Cardiac fibroblast (primary cell): ENCODE measurements at regions not wholly inside any gene's neighbourhood (a gene's known extent, or its start where the extent isn't known, plus 50 kb on each side); places are given as distances from the start of the nearest gene placed in this dataset.

Experiments
- DNase-seq, 2 donors: peaks; one replicate each; pipeline versions ENCODE4 v3.0.0 to v3.0.0-alpha.2; 2010; ENCODE audit warnings: low read depth in 2 of 2
- H3K4me3 ChIP-seq, 2 donors: replicated peaks in 1 of 2; 1 replicate in 1 of 2; 2 replicates in 1 of 2; pipeline ENCODE4 v1.5.1; 2011; ENCODE audit warnings: low read depth in 2 of 2, low read length in 2 of 2, mild to moderate bottlenecking in 2 of 2, moderate library complexity in 1 of 2
- TF ChIP-seq, protein P1 (sequence below): IDR thresholded peaks from one replicate; pipeline ENCODE4 v1.5.1; 2011; ENCODE audit warnings: low read depth, mild to moderate bottlenecking, low read length, inconsistent platforms

DNA sequence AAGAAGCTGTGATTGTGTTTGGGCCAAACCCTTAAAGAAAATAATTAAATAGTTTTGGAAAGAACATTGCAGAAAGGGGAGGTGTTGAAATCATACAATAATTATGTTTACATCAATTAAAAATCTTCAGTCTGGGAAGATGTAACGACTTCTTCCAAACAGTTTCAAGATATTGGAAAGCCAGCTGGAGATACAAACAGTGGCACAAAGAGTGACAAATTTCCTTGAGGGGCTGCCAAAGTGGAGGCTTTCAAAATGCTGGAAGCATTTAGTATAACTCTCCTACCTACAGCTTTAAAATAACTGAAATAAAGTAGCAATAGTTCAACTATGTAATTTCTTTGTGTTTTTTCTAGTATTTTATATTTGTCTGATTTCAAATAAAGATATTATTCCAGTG lies 405.0 kb downstream of the DNAJB9 start:
- TF ChIP-seq, protein P1, sequence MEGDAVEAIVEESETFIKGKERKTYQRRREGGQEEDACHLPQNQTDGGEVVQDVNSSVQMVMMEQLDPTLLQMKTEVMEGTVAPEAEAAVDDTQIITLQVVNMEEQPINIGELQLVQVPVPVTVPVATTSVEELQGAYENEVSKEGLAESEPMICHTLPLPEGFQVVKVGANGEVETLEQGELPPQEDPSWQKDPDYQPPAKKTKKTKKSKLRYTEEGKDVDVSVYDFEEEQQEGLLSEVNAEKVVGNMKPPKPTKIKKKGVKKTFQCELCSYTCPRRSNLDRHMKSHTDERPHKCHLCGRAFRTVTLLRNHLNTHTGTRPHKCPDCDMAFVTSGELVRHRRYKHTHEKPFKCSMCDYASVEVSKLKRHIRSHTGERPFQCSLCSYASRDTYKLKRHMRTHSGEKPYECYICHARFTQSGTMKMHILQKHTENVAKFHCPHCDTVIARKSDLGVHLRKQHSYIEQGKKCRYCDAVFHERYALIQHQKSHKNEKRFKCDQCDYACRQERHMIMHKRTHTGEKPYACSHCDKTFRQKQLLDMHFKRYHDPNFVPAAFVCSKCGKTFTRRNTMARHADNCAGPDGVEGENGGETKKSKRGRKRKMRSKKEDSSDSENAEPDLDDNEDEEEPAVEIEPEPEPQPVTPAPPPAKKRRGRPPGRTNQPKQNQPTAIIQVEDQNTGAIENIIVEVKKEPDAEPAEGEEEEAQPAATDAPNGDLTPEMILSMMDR: no peak
- H3K4me3 ChIP-seq: no peak overlapping the region
- DNase-seq: no peak

DNA sequence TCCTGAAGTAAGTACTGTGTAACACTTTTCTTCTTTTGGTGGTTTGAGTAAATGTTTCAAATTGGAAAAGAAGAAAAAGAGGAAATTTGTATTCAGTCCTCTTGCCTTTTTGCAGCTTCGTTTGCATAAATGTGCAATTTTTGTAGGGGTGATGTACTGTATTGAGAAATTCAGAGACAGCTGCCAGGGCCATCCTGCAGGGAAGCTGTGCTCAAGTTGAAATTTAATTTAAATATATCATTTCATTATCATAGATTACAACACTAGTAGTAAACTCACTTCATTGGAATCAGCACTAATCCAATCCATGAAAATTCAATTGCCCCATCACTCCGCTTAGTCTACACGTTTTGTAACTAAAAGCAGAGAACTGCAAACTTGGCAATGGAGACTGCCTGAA lies 415.4 kb downstream of the DNAJB9 start:
- no peak for DNase-seq
- TF ChIP-seq, protein P1: no peak

DNA sequence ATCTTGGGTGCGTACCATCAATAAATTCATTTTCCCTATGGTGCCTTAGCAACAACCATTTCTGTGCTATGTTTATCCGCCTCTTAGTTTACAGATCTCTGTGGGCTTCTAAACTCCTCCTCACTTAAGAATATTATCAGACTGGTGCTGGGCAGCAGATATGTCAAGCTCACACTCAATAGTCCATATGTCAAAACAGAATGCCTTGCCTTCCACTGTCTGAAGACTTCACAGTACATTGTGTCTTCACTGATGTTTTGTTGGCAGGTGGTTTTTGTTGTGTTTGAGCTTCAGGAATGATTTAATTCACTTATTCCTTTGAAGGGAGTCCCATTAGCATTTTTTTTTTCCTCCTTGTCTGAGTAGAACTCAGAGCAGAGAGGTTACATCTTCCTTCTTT lies 419.6 kb downstream of the DNAJB9 start:
- H3K4me3 ChIP-seq: no peak overlapping the region
- no peak for DNase-seq
- TF ChIP-seq, protein P1: no peak

More for the DNA sequence above, 415.4 kb downstream of the DNAJB9 start:
- no peak overlapping the region for H3K4me3 ChIP-seq

DNA sequence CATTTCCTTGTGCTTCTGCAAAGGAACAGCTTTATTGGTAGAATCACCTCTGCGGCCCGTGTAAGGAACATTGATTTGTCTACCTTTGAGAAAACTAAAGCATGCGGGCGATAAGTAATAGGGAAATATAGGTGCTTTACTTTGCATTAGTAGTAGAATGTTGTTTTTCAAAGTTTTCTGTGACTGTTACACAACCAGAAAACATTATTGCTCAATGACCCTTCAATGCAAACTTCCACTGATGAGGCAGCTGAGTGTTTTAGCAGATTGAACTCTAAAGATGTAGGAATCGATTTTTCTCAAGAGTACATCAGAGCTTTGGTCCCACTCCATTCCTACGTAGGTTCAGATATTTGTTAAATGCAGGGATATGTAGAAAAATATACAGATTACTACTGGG lies 427.8 kb downstream of the DNAJB9 start:
- H3K4me3 ChIP-seq: no peak overlapping the region
- TF ChIP-seq, protein P1: no peak
- no peak for DNase-seq

DNA sequence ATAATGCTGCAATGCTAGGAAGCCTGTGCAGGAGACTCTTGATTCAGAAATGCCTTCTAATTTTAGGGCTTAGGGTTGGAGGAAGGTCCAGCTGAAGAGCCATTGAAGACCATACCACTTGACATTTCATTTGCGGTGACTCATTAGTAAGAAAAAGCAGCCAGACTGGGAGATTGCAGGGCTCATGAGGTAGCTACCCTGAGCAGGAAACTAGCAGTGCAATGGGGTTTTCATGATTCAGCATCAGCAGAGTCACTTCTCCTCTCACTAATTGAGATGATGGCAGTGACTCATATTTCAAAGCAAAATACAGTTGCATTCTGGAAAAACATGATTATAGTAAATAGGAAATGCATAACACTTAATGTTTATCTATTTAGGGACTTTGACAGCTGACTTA lies 434.1 kb downstream of the DNAJB9 start:
- TF ChIP-seq, protein P1: no peak
- peak; percentile 0 to 2 for DNase-seq
- no peak overlapping the region for H3K4me3 ChIP-seq

DNA sequence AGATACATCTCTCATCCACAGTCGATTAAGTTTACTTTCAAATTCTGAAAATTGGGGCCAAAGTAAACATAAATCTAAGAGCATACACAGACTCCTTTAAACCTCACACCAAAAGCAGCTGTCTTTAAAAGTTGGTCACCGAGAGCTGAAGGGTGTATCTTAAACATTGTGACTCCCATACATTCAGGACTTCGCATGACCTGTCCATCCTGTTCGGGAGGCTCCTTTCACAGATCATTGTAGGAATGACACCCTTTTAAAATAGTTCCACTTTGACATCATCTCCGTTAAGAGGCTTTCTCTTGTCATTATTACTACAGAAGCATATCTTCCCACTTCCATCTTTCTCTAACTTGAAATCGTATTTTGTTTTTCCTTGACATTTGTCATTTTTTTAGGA lies 440.0 kb downstream of the DNAJB9 start:
- TF ChIP-seq, protein P1: no peak
- DNase-seq: no peak
- H3K4me3 ChIP-seq: no peak overlapping the region

DNA sequence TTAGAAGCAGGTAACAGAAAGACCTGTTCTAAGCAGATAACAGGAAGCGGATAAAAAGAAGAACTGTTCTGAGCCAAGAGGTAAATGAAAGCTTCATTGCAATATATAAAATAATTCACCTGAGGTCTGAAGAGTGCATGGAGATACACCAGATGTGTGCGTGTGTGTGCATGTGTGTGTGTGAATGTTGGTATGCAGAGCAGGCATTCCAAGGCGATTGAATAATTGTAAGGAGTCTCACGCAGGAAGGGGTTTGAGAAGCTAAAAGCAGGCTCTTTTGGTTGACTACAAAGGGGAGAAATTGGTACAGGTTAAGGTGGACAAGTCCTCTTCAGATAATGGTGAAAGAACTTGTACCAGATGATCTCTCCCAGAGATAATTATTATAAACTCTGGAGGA lies 450.6 kb downstream of the DNAJB9 start:
- no peak for DNase-seq
- H3K4me3 ChIP-seq: no peak overlapping the region
- TF ChIP-seq, protein P1: no peak
